GM19240 (cell line): ENCODE measurements at regions not wholly inside any gene's neighbourhood (a gene's known extent, or its start where the extent isn't known, plus 50 kb on each side); places are given as distances from the start of the nearest gene placed in this dataset.

Source experiments
- DNase-seq: peaks from one replicate; pipeline ENCODE4 v3.0.0; 2011; ENCODE audit warnings: low spot score; ENCODE audit not compliant: insufficient read length

DNA sequence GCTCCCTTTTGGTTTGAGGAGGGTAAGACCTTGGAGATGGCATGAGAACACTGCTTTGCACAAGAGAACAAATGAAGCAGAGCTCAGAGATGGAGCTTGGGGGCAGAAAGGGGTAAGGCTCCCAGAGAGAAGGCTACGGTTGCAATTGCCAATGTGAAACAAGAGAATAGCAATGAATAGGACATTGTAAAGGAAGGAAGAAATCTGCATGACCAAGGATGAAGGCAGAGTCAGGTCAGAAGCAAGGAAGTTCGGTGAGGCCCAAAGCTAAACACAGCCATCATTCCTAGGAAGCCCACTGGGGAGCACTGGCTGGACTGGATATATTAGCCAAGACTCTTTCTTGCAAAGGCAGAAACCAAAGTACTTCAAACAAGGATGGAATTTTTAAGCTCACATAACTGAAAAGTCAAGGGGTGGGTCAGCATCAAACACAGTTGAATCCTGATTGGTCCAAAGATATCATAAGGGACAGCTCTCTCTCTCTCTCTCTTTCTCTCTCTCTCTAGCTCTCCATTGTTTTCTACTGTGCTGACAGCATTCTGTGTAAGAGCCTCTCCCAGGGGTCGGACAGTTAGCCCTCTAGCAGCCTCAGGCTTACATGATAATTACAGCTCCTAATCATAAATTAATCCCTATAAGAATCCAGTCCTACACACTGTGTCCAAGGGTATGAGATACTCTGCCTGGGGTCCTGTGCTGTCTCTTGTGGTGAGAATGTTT is 484.3 kb downstream of the SOX6 start:
- DNase-seq, result no peak

DNA sequence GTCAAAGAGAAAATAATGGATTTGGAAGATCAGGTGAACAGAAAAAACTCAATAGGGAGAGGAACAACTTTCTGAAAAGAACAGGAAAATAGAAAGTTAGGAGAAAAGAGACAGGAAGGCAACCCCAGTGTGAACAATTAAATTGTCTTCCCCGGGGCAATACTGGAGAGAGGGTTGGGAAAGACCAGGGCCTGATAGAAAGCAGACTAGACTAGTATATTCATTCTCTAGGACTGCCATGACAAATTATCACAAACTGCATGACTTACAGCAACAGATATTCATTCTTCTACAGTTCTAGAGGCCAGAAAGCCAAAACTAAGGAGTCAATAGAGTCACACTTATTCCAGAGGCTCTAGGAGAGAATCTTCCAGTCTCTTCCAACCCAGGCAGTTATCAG is 482.8 kb downstream of the SOX6 start:
- DNase-seq, result no peak

DNA sequence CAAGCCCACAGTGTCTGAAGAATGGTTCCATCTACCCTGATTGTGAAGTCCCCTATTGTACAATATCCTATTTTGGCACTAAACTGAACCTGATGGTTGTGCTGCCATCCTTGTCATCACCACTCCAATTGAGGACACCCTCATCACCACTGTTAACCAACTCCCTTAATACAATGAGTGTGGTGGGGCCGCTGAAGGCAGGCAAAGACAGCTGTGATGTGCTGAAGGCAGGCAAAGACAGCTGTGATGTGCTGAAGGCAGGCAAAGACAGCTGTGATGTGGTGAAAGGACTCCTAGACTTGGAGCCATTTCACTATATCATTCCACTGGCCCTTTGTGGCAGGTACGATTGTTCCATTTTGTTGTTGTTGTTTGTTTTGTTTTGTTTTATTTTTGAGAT is 481.6 kb downstream of the SOX6 start:
- no peak for DNase-seq

DNA sequence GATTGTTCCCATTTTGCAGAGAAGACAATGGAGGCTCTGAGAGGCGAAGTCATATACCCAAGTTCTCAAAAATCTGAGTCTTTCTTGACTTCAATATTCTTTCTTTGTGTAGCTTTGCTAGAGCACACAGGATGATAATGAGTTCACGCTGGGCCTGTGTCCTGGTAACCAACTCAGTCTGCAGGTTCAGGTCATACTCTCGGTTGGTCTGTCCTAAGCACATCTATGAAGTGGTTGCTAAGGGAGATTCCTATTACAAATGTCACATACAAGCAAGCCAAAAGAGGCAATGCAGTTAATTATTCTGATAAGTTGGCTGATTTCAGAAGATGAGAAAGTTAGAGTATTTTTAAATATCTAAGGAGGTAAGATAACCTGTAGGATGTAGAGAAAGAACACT is 481.0 kb downstream of the SOX6 start:
- DNase-seq, result no peak

DNA sequence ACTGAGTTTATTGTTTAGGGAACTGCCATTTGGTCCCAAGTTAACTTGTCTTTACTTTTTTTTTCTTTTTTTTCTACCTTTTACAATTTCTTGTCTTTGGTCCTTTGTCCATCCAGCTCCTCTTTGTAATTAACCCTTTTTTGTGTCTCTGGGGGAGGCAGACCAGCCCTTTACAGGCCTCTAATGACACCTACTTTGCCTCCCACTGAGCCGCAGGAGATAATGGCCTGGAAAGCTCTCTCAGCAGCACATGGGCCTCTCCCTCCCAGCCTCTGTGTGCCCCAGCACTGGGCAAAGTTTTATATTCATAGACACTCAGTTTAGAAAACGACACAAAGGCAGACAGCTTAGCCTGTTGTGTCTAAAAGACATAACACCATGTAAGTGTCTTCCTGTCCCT is 480.4 kb downstream of the SOX6 start:
- no peak for DNase-seq

DNA sequence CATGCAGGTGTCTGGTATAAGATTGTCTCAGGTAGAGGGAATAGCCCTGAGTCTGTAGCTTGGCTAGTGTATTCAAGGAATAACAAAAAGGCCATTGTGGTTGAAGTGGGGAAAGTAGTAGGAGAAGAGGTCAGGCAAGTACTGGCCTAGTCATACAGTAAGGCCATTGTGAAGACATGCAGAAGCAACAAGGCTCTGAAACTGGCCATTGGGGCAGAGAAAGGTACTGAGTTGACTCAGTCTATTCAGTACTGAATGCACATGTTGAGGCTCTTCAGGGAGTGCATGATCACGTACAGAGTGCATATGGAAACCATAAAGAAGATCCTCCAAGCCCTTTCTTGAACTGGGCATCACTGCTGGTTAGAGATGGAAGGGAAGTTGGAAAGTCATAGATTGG is 477.6 kb downstream of the SOX6 start:
- DNase-seq, result no peak

DNA sequence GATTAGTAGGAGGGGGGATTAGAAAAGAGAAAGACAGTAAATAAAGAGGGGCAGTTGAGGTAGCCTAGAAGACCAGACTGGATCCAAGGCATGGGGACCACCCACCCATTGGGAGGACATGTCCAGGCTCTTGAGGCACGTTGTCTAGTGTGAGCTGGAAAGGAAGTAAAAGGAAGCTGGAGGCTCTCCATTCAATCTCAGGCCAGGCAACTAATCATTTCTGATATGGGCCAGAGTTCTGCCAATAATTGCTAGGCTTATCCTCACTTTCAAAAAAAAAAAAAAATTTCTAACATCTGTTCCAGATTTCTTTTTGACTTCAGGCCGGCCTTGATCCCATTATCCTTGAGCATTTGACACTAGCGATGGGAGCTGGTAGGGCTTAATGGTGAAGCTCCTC is 476.1 kb downstream of the SOX6 start:
- no peak for DNase-seq

DNA sequence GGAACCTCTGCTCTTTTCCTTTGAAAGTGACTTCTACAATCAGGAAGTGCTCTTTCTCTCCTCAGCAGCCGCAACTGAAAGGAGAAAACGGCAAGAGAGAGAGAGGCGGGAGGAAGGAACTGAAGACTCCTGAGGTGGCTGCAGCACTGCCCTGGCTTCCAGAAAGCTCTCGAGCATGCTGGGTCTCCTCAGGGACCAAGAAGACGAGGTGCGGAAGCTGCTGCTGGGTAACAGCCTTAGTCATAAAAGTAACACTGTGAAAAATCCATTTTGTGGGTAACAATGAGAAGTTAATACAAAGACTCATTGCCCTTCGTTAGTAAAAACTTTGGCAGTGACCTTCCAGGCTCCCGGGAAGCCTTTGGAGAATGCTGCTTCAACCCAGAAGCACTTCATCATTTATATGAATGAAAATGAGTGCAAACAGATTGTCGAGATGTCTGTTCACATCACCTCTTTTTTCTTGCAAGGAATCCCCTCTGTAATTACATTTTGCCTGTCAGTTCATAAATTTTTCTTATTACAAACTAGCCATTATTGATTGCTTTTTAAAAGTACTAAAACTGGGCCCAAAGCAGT is 473.4 kb downstream of the SOX6 start:
- no peak for DNase-seq

DNA sequence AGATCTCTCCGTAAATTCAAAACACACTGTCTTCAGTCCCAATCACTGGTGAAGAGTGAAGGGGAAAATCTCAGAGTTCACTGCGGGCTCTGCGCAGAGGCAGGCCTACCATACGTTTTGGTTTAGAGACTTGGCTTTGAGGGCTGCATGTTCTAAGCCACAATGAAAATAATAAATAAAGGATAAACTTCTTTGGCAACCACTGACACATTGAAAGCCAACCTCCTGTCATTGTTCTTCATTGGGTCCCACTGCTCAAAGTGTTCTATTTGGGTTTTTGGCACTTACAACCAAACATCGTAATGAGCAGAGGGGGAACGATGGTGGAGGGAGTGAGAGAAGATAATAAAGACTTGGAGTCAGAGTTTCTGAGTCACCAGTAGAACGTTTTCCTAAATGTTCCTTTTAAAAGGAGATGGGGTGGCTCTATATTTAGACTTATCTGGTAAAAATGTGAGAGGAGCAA is 472.9 kb downstream of the SOX6 start:
- no peak for DNase-seq

DNA sequence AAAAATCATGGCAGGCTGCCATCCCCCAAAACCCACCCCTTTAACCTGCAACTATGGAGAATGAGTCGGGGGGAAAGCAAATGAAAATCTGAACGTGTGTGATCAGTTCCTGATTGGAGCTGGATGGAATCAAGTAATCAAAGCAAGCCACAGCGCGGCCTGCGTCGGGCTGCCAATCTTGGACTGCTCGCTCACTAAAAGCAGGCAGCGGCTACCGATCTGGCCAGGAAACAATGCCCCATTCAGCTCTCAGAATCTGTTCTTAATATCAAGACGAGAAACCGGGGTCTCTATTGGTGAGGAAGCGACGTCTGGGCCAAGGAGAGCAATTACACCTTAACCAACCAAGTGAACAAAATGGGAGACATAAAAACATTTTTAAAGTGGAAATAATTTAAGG is 472.2 kb downstream of the SOX6 start:
- DNase-seq, result no peak

DNA sequence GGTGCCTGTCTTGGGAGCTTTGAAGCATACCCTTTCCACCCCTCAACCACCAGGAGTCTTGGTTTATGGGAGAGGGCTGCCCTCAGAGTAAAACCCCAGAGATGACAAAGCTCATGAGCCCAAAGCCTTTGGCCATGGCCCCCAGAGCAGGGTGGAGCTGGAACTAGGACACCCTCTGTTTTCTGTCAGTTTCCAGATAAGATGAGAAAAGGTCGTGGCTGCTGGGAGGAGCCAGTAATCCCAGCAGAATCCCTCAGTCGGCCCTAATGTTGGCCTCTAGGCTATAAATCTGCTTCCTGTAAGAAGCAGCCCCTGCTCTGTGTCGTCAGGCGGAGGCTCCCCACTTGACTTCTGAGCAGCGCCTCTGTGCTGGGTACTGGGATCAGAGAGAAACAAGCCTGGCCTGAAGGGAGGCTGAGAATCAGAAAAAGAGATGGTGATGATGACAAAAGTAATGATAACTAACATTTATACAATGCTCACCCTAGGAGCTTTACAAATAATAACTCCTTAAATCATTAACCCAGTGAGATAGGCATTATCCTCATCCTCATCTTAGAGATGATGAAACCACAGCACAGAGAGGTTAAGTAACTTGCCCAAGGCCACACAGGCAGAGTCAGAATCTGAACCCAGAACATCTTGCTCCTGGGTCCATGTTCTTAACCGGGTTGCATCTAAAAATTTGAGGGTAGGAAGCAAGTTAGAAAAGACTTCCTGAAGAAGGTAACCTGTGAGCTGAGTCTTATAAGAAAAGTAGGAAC is 471.4 kb downstream of the SOX6 start:
- DNase-seq, result no peak

DNA sequence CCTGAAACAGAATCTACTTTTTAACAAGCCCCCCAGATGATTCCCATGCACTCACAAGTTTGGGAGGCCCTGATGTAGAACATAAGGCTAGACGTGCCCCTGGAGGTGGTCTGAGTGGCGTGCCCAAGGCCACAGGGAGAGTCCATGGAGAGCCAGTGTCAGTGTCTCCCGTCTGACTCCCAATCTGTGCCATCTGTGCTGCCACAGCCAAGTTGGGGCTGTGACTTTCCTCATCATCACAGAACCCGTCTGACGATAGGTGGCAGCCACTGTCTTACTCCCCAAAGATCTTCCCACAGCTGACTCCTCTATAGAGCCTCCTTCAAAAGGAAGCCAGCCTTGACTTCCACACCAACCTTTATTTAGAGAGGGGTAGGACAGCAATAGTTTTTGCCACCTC is 470.5 kb downstream of the SOX6 start:
- DNase-seq, result no peak

DNA sequence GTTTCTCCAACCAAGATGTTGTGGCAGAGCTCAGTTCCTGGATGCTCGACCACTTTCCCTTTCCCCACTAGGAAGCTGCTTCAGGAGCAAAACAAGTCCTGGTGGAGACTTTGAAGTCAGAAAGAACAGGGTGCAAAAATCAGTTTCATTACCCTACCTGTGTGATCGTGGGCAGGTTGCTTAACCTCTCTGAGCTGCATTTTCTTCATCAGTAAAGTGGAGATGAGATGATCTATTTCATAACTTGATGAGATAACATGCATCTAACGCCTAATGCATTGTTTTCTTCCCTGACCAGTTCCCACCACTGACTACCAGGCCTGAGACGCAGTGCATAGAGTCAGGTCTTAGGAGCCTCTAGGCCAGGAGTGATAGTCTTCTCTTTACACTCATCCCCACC is 470.0 kb downstream of the SOX6 start:
- no peak for DNase-seq

DNA sequence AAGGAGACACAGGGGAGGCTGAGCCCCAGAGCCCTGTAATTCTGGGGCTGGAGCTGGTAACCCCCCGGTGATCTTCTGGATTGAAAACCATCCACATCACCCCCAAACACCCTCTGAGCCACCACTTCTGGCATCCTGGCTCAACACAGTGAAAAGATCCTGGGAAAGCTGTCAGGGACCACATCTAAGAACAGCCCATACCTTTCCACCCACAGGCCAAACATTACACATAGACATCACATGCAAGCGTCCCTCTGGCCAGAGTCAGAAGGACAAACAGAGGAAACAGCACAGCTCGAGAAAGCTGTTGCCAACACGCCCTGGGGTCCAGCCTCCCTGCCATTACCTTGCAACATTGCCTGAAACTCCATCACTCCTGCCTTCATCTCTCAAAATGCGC is 469.5 kb downstream of the SOX6 start:
- no peak for DNase-seq

DNA sequence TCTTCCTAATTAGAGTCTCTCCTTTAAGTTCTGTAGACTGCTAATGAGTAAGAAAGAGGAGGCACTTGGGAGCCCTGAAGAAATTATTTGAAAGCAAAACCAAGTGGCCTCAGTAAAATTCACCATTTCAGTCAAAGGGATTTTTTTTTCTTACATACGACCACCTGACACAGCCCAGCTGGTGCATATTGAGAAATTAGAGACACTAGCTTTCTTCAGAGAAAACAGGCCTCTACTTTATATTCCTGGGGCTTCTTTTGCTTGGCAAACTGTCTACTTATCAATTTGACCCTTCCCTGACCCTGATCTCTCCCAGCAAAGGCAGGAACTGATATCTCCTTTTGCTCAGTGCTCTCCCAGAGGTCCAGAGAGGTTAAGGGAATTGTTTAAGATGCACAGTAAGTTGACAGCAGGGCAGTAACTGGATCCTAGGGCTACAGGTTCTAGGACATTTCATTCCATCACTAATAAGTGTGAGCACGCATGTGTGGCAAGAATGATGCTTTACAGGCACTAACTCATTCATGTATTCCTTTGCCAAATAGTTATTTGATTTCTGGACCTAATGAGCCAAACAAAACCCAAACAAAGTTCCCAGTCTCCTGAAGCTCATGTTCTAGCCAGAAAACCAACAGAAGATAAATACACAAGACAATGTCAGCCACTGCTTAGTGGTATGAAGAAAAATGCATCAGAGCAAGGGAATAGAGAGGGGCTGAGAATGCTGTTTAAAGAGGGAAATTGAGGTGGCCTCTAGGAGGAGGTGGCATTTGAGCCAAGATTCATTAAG is 467.6 kb downstream of the SOX6 start:
- no peak for DNase-seq

DNA sequence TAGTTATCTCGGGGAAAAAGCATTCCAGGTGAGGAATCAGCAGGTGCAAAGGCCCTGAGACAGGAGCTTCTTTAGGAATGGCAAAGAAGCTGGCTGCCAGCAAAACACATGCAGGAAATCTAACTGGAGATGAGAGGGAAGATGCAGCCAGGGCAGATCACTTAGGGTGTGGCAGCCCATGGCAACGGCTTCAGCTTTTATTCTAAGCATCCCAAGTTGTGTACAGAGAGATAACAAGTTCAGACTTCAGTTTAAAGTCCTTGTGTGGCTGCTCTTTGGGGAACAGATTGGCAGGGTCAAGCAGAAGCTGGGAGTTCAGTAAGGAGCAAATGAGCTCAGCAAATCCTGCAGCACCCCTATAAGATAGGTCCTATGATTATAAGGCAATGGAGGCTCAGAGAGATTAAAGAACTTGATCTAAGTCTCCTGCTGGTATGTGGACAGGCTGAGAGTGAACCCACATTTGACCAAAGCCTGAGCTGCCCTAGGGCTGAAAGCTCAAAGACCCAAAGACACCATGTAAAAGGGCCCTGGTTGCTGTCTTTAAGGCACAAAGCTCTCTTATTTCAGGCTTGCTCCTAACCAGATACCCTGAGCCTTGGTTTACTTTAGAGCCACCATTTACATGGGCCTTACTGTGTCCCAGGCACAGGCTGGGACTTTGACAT is 466.8 kb downstream of the SOX6 start:
- no peak for DNase-seq

DNA sequence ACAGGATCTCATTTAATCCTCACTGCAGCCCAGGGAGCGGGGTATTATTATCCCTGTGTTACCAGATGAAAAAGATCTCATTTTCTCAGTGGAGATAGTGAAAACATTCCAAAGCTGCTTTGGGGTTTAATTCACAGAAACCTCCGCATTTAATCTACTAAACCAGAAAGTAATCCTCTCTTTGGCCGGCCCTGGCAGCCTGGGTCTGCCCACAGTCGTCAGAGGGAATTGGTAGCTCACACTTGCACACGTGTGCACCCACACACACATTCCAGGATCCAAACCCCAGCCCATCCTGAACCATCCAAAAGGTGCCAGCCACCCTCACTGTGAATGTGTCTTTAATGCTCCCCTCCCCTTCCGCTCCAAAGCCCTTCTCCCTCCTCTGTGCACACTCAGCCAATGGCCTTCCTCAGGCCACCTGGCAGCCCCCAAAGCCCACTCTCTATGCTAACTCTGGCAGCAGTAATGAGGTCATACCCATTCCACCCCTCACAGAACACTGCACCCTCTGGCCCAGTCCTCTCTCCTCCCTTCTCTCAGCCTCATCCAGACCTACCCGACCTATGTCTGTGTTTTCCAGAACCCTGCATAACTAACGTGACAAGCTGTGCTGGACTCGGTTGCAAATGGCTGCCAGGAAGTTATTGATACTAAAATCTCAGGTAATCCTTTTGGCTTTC is 466.2 kb downstream of the SOX6 start:
- no peak for DNase-seq

DNA sequence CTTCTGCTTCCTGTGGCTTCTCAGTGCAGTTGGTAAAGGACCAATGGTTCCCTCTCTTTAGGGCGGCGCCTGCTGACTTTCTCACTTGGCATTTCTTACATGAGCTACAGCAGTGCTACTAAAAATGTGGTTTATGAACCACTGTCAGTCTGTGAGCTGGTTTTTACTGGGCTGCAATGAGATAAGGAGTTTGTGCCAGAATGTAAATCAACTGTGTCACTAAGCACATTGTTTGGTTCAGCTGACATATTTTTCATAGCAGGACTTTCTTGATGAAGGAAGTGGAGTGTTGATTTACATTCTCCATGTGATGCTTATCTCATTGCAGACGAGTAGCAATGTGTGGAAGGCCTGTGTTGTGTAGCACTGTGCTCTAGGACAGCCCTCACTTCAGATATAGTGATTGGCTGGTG is 463.3 kb downstream of the SOX6 start:
- no peak for DNase-seq

DNA sequence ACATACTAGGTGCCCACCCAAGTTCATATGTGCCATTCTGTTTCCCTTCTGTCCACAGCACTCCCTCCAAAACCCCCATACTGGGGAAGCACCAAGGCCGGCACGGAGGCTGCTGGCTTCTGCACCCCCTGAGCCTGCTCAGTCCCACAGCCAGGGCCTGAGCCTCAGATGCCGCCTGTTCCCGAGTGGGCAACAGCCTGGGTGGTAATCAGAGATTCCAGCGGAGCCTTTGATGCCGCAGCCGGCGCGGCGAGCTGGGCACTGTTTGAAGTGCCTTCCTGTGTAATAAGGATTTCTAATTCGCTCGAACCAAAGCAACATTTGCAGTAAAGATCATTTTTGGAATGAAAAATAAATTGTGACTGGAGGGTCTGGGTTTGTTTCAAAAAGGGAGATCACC is 460.3 kb downstream of the SOX6 start:
- no peak for DNase-seq

DNA sequence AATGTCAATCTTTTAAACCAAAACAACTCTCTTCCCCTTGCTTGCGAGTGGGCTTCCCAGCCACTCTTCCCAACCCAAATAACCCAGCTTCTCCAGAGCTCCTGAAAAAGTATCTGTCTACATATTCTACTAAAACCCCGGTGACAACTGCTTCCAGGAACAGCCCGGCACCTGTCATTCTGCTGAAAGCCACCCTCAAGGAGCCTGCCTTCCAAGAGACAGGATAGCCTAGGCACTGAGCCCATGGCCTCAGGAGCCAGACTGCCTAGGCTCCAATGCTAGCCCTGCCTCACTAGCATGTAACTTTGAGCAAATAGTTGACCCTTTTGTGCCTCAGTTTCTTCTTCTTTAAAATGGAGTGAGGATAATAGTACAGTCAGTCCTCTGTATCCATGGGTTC is 459.8 kb downstream of the SOX6 start:
- DNase-seq, result no peak
